ENCODE measurements at regions not wholly inside any gene's neighbourhood (a gene's known extent, or its start where the extent isn't known, plus 50 kb on each side); places are given as distances from the start of the nearest gene placed in this dataset.

DNA sequence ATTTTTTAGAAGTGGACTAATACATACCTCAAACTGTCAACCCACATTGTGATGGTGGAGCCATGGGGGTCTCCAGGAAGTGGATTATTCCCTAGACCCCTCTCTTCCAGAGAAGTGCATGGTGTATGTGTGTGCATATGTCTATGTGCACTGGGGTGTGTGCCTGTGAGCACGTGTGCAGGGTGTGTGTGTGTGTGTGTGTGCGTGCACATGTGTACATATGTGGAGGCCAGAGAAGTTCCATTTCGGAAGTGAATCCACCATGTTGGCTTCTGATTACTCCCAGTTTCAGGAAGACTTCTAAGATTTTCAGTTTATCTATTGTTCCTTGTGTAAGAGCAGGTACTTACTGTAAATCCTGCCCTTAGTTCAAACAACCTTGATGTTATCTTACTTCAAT, 208.5 kb upstream of the SULF2 start:
- intact Hi-C loops (cut with micrococcal nuclease; ENCODE audit: unreplicated experiment): no loop called here
- H3K27ac Mint-ChIP-seq (ENCODE audit: unreplicated experiment): no peak overlapping the region
- TF ChIP-seq, protein P1, sequence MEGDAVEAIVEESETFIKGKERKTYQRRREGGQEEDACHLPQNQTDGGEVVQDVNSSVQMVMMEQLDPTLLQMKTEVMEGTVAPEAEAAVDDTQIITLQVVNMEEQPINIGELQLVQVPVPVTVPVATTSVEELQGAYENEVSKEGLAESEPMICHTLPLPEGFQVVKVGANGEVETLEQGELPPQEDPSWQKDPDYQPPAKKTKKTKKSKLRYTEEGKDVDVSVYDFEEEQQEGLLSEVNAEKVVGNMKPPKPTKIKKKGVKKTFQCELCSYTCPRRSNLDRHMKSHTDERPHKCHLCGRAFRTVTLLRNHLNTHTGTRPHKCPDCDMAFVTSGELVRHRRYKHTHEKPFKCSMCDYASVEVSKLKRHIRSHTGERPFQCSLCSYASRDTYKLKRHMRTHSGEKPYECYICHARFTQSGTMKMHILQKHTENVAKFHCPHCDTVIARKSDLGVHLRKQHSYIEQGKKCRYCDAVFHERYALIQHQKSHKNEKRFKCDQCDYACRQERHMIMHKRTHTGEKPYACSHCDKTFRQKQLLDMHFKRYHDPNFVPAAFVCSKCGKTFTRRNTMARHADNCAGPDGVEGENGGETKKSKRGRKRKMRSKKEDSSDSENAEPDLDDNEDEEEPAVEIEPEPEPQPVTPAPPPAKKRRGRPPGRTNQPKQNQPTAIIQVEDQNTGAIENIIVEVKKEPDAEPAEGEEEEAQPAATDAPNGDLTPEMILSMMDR (IDR thresholded peaks at IDR 0.05; ENCODE audit: unreplicated experiment): no peak
- H3K9me3 Mint-ChIP-seq (ENCODE audit: low read depth, unreplicated experiment): peaks cover 7% of the 10 kb centered on the region
- H3K27me3 Mint-ChIP-seq (ENCODE audit: unreplicated experiment): no peaks in the 10 kb centered on the region
- H3K4me1 Mint-ChIP-seq (ENCODE audit: low read depth, unreplicated experiment): peaks cover 13% of the 10 kb centered on the region
- no peak for DNase-seq
- BruUV-seq (replicated peaks): no TSS peak
- no peaks in the 10 kb centered on the region for H3K36me3 Mint-ChIP-seq (ENCODE audit: insufficient read depth, unreplicated experiment)
- H3K4me3 Mint-ChIP-seq (ENCODE audit: low read depth, unreplicated experiment): no peak overlapping the region
- CTCF ChIA-PET: interaction anchor here (0.7 kb wide), 1 partner anchor 104 kb away, joined by 3 read pairs; no protein-coding TSS in a partner anchor

DNA sequence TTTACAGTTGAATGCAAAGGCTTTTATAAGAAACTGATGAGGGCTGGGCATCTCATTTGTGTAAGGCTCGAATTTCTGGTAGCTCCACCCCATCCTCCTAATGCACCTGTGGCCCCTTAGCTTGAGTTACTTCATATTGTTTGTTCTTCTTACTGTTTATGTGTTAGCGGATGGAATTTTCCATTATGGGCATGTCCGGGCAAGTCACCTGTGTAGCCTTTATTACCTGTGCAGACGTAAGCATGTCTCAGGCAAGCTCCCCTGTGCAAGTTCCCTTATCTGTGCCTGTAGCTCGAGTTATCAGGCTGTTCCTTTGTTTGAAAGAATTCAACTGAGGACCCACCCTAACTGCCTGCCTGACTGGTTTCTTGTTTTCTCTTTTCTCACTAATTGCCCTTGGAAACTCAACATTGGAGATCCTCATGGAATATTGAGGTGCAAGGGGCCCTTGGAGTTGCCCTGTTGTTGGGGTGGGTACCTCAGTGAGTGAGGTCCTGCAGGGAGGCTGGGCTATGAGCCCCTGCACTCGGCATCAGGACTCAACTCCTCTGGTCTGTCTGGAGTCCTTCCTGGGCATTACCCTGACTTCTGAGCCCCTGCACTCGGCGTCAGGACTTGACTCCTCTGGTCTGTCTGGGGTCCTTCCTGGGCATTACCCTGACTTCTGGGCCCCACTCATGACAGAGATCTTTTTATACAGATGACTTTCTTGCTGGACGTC, 207.9 kb upstream of the SULF2 start:
- H3K27ac Mint-ChIP-seq (ENCODE audit: unreplicated experiment): no peak overlapping the region
- no peaks in the 10 kb centered on the region for H3K36me3 Mint-ChIP-seq (ENCODE audit: insufficient read depth, unreplicated experiment)
- H3K27me3 Mint-ChIP-seq (ENCODE audit: unreplicated experiment): no peaks in the 10 kb centered on the region
- CTCF ChIA-PET: interaction anchor here (0.5 to 0.7 kb wide), 2 partner anchors 43 to 105 kb away, joined by 3 to 4 read pairs; no protein-coding TSS in a partner anchor
- H3K4me1 Mint-ChIP-seq (ENCODE audit: low read depth, unreplicated experiment): peaks cover 13% of the 10 kb centered on the region
- TF ChIP-seq, protein P1 (IDR thresholded peaks at IDR 0.05; ENCODE audit: unreplicated experiment): no peak
- no TSS peak for BruUV-seq (replicated peaks)
- no peak overlapping the region for H3K4me3 Mint-ChIP-seq (ENCODE audit: low read depth, unreplicated experiment)
- intact Hi-C loops (cut with micrococcal nuclease; ENCODE audit: unreplicated experiment): no loop called here
- no peak for DNase-seq
- H3K9me3 Mint-ChIP-seq (ENCODE audit: low read depth, unreplicated experiment): peaks cover 7% of the 10 kb centered on the region

DNA sequence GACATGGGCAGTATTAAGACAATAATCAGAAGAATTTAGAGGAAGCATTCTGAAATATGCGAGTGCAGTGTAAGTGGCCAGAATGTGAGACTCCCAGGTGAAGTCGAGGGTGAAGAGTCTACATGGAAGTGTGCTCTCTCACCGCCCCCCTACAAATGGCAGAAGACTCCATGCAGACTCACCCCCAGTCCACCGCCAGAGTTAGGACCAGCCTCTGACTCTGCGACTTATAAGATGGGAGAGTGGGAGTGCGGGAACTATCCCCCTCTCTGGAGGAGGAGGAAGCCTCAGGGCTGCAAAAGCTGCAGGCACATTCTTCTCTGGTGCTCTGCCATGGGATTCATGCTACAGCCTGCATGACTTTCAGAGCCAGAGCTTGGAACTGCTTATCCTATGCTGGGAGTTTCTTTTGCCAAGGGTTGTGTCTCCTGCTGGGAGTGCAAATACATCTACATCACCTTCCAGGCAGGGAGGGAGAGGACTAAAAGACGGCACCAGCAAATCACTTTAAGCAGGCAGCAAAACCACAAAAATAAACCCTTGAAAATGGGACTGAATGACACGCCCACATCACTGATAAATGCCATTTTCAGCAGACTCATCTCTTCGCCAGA, 206.7 kb upstream of the SULF2 start:
- Mint-ChIP-seq H3K4me3 (ENCODE audit: low read depth, unreplicated experiment) (no peak overlapping the region), H3K9me3 (ENCODE audit: low read depth, unreplicated experiment) (peaks cover 7% of the 10 kb centered on the region), H3K36me3 (ENCODE audit: insufficient read depth, unreplicated experiment) (no peaks in the 10 kb centered on the region), H3K27ac (ENCODE audit: unreplicated experiment) (no peak overlapping the region), H3K27me3 (ENCODE audit: unreplicated experiment) (no peaks in the 10 kb centered on the region), H3K4me1 (ENCODE audit: low read depth, unreplicated experiment) (peaks cover 13% of the 10 kb centered on the region)
- intact Hi-C loops (cut with micrococcal nuclease; ENCODE audit: unreplicated experiment): no loop called here
- no peak for DNase-seq
- no TSS peak for BruUV-seq (replicated peaks)
- CTCF ChIA-PET: no interaction called here
- TF ChIP-seq, protein P1 (IDR thresholded peaks at IDR 0.05; ENCODE audit: unreplicated experiment): no peak

DNA sequence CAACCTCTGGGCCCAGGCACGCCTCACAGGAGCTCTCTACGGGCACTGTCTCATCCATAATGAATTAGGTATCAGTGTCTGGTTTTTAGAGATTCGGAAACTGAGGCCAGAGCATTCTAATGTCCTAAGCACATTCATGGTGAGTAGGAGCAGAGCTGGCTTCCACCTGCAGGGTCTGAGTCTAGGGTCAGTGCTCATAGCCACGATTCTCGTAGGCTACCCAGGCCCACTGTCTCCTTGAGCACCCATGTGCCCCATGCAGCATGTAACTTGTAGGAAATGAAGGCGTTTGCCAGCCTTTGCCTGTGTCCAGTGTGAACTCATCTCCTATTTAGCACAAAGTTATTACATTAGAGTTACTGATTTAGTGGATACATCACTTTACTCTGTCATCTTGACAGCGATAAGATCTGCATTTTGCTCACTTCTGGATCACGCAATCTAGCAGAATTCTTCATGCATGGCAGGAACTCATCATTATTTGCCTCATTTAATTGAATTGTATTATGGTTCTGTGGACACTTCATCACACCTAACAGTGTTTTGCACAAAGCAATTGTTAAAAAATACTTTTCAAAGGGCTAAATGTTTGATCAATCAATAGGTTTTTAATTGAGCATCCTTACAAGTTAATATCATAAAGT, 205.3 kb upstream of the SULF2 start:
- TF ChIP-seq, protein P1 (IDR thresholded peaks at IDR 0.05; ENCODE audit: unreplicated experiment): no peak
- Mint-ChIP-seq H3K36me3 (ENCODE audit: insufficient read depth, unreplicated experiment) (no peaks in the 10 kb centered on the region), H3K27ac (ENCODE audit: unreplicated experiment) (no peak overlapping the region), H3K4me1 (ENCODE audit: low read depth, unreplicated experiment) (peaks cover 13% of the 10 kb centered on the region), H3K27me3 (ENCODE audit: unreplicated experiment) (no peaks in the 10 kb centered on the region), H3K4me3 (ENCODE audit: low read depth, unreplicated experiment) (no peak overlapping the region), H3K9me3 (ENCODE audit: low read depth, unreplicated experiment) (peaks cover 7% of the 10 kb centered on the region)
- no peak for DNase-seq
- BruUV-seq (replicated peaks): no TSS peak
- intact Hi-C loops (cut with micrococcal nuclease; ENCODE audit: unreplicated experiment): no loop called here
- CTCF ChIA-PET: no interaction called here
